ENCODE measurements at regions not wholly inside any gene's neighbourhood (a gene's known extent, or its start where the extent isn't known, plus 50 kb on each side); places are given as distances from the start of the nearest gene placed in this dataset.

GRCh38 chr2:65742977-65743376 lies 310.6 kb upstream of the SPRED2 start:
- Mint-ChIP-seq H3K9me3 (peaks cover 16% of the 10 kb centered on the region), H3K4me1 (peaks cover 46% of the 10 kb centered on the region), H3K27ac (no peak overlapping the region), H3K4me3 (no peak overlapping the region), H3K36me3 (peaks cover 8% of the 10 kb centered on the region), H3K27me3 (ENCODE audit: low read depth) (no peaks in the 10 kb centered on the region)
- TF ChIP-seq, protein P1, sequence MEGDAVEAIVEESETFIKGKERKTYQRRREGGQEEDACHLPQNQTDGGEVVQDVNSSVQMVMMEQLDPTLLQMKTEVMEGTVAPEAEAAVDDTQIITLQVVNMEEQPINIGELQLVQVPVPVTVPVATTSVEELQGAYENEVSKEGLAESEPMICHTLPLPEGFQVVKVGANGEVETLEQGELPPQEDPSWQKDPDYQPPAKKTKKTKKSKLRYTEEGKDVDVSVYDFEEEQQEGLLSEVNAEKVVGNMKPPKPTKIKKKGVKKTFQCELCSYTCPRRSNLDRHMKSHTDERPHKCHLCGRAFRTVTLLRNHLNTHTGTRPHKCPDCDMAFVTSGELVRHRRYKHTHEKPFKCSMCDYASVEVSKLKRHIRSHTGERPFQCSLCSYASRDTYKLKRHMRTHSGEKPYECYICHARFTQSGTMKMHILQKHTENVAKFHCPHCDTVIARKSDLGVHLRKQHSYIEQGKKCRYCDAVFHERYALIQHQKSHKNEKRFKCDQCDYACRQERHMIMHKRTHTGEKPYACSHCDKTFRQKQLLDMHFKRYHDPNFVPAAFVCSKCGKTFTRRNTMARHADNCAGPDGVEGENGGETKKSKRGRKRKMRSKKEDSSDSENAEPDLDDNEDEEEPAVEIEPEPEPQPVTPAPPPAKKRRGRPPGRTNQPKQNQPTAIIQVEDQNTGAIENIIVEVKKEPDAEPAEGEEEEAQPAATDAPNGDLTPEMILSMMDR (IDR thresholded peaks at IDR 0.05; ENCODE audit: unreplicated experiment), result no peak
- DNase-seq (ENCODE audit: low spot score in 2 of 2, unreplicated experiment in 2 of 2), result no peak

DNA sequence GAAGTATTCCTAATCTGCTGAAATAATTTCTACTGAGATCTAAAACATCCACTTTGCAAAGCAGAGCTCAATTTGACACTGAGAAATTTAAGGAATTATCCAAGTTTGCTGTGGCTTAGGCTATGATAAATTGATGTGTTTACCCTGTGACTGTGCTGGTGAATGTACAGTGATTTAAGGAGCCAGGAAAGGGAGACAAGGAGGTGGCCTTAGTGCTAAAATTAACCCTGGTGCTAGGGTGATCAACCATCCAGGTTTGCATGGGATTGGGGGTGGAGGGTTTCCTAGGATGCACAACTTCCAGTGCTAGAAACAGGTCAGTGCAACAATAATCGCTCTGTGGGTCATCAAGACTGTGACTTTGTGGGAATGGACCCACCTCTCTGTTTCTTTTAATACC lies 307.5 kb upstream of the SPRED2 start:
- DNase-seq (ENCODE audit: low spot score in 2 of 2, unreplicated experiment in 2 of 2), result no peak
- Mint-ChIP-seq H3K27ac (no peak overlapping the region), H3K4me1 (peaks cover 40% of the 10 kb centered on the region), H3K36me3 (peaks cover 10% of the 10 kb centered on the region), H3K27me3 (ENCODE audit: low read depth) (no peaks in the 10 kb centered on the region), H3K4me3 (no peak overlapping the region), H3K9me3 (peaks cover 26% of the 10 kb centered on the region)
- TF ChIP-seq, protein P1 (IDR thresholded peaks at IDR 0.05; ENCODE audit: unreplicated experiment), result no peak

DNA sequence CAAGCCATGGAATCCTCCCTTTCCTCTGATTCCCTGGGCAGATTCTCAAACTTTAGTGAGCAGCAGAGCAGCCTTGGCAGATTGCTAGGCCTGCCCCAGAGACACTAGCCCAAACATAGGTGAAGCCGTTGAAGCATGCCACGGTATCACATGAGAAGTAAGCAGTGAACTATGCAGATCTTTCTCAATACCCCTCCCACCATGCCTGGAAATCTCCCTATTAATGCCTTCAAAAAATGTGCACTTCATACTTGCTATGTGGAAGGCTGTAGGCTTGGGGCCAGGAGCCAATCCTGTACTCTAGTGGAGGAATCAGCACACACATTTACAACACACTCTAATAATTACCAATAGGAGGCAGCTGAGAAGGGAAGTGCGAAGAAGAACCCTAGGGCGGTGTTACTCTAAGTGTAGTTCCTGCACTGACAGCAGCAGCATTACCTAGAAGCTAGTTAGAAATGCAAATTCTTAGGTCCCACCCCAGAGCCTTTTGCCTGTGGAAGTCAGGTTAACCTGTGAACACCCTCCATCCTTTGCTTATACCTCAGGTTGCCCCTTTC lies 305.1 kb upstream of the SPRED2 start:
- H3K9me3 Mint-ChIP-seq, result peaks cover 40% of the 10 kb centered on the region
- no peaks in the 10 kb centered on the region for H3K27me3 Mint-ChIP-seq (ENCODE audit: low read depth)
- H3K4me3 Mint-ChIP-seq, result no peak overlapping the region
- peak overlapping the region; percentile 91 for H3K27ac Mint-ChIP-seq
- peaks cover 11% of the 10 kb centered on the region for H3K36me3 Mint-ChIP-seq
- H3K4me1 Mint-ChIP-seq, result peaks cover 40% of the 10 kb centered on the region
- TF ChIP-seq, protein P1 (IDR thresholded peaks at IDR 0.05; ENCODE audit: unreplicated experiment), result no peak
- DNase-seq (ENCODE audit: low spot score in 2 of 2, unreplicated experiment in 2 of 2), result no peak

- Mint-ChIP-seq H3K27me3 (ENCODE audit: low read depth) (no peaks in the 10 kb centered on the region), H3K4me1 (peaks cover 3% of the 10 kb centered on the region), H3K27ac (peak overlapping the region; percentile 25), H3K4me3 (no peak overlapping the region), H3K9me3 (peaks cover 34% of the 10 kb centered on the region), H3K36me3 (peaks cover 4% of the 10 kb centered on the region)
- TF ChIP-seq, protein P1 (IDR thresholded peaks at IDR 0.05; ENCODE audit: unreplicated experiment), result no peak
- DNase-seq (ENCODE audit: low spot score in 2 of 2, unreplicated experiment in 2 of 2), result no peak
Measured at GRCh38 chr2:65731476-65731875, 299.1 kb upstream of the SPRED2 start.

DNA sequence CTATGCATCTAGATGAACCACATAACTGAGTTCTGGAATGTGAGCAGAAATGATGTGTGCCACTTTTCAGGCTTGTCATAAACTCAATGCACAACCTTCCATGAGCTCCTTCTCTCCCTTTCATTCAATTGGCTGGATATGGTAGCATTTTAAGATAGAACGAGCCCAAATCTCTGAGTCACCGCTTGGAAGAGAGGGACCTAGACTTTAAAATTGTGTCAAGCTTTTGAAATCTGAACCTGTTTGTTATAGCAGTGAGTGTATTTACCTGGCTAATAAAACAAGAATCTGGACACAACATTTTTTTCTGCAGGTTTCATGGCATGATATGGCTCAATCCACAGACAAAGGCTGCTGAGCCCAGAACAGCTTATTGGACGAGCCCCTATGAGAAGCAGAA lies 297.8 kb upstream of the SPRED2 start:
- TF ChIP-seq, protein P1 (IDR thresholded peaks at IDR 0.05; ENCODE audit: unreplicated experiment), result no peak
- H3K27me3 Mint-ChIP-seq (ENCODE audit: low read depth), result no peaks in the 10 kb centered on the region
- peaks cover 3% of the 10 kb centered on the region for H3K4me1 Mint-ChIP-seq
- DNase-seq (ENCODE audit: low spot score in 2 of 2, unreplicated experiment in 2 of 2), result no peak
- H3K36me3 Mint-ChIP-seq, result peaks cover 9% of the 10 kb centered on the region
- H3K9me3 Mint-ChIP-seq, result peaks cover 33% of the 10 kb centered on the region
- no peak overlapping the region for H3K27ac Mint-ChIP-seq
- H3K4me3 Mint-ChIP-seq, result no peak overlapping the region

DNA sequence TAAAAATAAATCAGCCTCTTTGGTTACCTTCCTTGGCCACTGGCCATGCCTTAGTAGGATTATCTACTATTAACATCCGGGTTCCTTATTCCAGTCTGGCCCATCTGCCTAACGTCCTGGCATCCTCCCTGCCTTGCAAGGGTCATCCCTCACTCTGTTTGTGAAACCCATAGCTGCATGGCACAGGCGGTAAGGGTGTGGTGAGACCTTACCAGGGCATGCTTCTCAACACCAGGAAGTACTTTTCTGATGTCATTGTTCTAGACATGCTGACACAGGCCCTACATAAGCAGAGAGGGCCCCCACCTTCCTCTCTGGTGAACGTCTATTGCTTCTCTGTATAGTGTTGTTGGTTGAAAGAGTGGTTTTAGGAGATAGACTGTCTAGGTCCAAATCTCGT lies 296.8 kb upstream of the SPRED2 start:
- peaks cover 6% of the 10 kb centered on the region for H3K36me3 Mint-ChIP-seq

More for the DNA sequence above, 296.8 kb upstream of the SPRED2 start:
- Mint-ChIP-seq H3K9me3 (peaks cover 30% of the 10 kb centered on the region), H3K27ac (no peak overlapping the region), H3K4me1 (peaks cover 3% of the 10 kb centered on the region), H3K4me3 (no peak overlapping the region), H3K27me3 (ENCODE audit: low read depth) (no peaks in the 10 kb centered on the region)
- DNase-seq (ENCODE audit: low spot score in 2 of 2, unreplicated experiment in 2 of 2), result no peak
- TF ChIP-seq, protein P1 (IDR thresholded peaks at IDR 0.05; ENCODE audit: unreplicated experiment), result no peak

All from mesothelial cell of epicardium (in vitro differentiated cells).